NCI-H510A (cell line): ENCODE measurements at regions not wholly inside any gene's neighbourhood (a gene's known extent, or its start where the extent isn't known, plus 50 kb on each side); places are given as distances from the start of the nearest gene placed in this dataset.
A peak's percentile ranks its signal among the peaks of the same experiment; 100 is the strongest.
"Not testable (repeated sequence)": the region's sequence is repeated elsewhere in the genome, so short reads cannot be mapped to it uniquely, and the experiment has no call there.

Experiments
- DNase-seq: peaks from one replicate; lab custom pipeline; 2025; lab: John Stamatoyannopoulos, UW

GRCh38 chr18:26650310-26651268, 102.2 kb upstream of the KCTD1 start:
- DNase-seq, result no peak

DNA sequence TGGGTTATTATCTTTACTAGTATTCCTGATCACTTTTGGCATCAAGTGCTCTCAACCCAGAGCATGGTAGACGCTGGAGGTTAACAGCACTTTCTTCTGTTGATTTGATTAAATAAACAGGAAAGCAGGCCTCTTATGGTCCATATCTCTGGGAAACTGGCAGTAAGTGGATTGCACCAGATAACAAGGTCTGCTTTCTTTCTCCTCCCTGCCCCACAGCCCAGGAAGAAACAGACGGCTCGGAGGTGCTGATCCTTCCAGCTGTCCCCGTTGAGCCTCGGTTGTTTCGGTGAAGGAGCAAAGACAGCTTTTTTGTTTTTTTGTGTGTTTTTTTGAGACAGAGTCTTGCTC, 100.8 kb upstream of the KCTD1 start:
- peak; percentile 22 for DNase-seq

- no peak for DNase-seq
These were observed 100.3 kb upstream of the KCTD1 start for GRCh38 chr18:26648509-26649192.

DNA sequence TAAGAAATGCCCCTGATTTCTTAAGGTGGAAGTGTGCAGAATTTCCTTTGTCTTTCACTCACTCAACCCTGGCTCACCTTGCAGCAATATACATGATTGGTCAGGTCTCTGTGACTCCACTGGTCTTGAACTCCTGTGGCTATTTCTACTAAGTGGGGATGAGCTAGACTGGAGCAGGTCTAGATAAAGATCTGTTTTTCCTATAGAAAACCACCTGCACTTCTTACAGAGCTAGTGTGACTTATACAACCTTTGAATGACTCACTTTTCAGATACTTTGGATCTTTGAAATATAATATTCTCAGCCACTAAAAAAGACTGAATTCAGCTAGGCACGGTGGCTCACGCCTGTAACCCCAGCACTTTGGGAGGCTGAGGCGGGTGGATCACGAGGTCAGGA, 98.5 kb upstream of the KCTD1 start:
- DNase-seq, result no peak

DNA sequence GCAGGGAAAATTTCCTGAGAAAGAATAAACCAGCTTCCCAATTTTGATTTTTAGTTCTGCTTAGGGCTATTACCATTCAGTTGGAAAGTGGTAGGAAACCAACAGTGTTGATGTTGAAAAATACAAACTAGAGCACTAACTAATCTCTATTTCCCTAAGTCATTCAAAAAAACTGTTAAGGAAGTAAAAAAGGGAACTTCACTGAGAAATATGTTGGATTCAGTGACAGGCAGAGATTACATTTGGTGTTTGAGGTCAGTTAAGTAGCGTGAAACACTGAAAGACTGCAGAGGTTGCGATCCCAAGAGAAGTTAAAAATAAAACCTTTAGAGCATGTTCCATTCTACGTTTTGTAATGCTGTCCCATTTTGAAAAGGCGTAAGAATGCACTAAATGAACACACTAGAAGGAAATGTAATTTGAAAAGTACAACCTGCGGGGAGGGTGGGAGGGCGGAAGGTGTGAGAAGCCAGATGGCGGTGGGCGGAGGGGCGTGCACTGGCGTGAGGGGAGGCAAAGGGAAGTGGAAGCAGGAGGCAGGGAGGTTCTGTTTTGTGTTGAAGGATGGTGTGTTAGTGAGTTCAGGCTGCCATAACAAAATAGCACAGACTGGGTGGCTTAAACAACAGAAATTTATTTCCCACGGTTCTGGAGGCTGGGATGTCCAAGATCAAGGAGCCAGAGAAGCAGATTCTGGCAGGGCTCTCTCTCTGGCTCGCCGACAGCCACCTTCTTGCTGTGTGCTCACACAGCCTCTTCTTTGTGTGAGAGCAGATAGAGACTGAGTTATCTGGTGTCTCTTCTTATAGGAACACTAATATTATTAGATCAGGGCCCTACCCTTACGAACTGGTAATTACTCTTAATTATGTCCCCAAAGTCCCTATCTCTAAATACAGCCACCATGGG, 94.3 kb upstream of the KCTD1 start:
- no peak for DNase-seq

DNA sequence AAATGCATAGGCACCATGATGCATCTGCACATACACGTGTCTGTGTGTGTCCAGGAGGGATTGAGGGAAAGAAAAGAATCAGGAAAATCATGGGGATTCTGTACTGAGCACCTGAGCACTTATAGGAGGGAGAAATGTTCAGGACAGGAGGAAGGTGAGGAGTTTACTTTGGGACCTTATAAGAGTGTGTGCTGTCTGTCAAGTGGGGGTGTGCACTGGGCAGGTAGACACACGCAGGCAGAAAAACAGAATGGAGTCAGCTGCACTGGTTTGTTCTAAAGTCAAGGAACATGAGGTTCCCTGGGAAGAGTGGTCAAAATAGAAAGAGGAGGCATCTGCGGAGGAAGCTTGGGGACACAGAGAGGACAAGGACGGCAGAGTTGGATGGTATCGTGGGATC, 92.2 kb upstream of the KCTD1 start:
- DNase-seq, result no peak

- no peak for DNase-seq
These were observed 90.8 kb upstream of the KCTD1 start for GRCh38 chr18:26639149-26639548.

DNA sequence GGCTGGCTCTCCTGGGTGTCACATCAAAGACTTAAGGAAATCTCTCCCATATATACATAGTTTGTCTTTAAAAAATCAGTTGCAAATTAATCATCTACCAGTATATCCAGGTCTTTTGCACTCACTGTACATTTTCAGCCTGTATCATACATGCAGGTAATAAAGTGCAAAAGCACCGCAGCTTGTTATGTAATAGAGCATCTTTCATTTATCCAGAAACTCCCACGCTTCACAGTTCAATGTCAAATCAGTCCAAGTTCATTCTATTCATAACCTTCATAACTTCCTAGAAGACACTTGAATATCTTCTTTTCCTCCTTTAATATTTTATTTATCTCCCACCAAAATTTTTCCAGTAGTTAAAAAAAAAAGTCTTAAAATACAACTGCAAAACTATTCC, 89.6 kb upstream of the KCTD1 start:
- no peak for DNase-seq

- DNase-seq, result no peak
These were observed 89.0 kb upstream of the KCTD1 start for GRCh38 chr18:26637324-26637723.

DNA sequence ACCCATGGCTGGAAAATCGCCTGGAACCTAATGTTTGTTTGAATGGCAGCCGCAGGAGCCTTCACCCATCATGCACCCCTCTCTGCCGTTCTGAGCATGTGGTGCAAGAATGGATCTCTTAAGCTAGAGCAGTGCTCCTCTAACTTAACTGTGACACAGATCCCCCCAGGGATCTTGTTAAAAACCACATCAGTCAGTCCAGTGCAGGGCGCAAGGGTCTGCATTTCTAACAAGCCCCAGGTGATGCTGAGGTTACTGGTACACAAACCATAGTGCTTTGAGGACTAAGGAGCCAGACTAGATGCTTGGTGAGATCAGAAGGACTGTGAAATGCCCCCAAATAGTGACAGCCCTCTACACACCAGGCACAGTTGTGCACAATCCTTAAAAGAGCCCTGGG, 87.1 kb upstream of the KCTD1 start:
- no peak for DNase-seq

GRCh38 chr18:26634631-26635030, 86.3 kb upstream of the KCTD1 start:
- no peak for DNase-seq

DNA sequence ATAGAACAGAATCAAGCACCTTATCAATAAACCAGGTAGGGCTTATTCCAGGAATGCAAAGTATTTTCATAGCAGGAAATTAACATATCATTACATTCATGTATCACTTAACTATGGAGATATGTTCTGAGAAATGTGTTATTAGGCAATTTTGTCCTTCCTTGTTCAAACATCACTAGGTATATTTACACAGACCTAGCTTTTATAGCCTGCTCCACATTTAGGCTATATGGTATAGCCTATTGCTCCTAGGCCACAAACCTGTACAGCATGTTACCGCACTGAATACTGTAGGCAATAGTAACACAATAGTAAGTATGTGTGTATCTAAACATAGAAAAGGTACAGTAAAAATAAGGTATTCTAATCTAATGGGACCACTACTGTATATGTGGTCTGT, 82.8 kb upstream of the KCTD1 start:
- no peak for DNase-seq

GRCh38 chr18:26630596-26630995, 82.2 kb upstream of the KCTD1 start:
- no peak for DNase-seq

- DNase-seq, result no peak
These were observed 79.7 kb upstream of the KCTD1 start for GRCh38 chr18:26628017-26628416.

GRCh38 chr18:26624443-26624842, 76.1 kb upstream of the KCTD1 start:
- no peak for DNase-seq

- not testable (repeated sequence) for DNase-seq
These were observed 75.0 kb upstream of the KCTD1 start for GRCh38 chr18:26623314-26623713.

- DNase-seq, result no peak
These were observed 73.0 kb upstream of the KCTD1 start for GRCh38 chr18:26621161-26622026.

GRCh38 chr18:26619350-26619749, 71.0 kb upstream of the KCTD1 start:
- no peak for DNase-seq

DNA sequence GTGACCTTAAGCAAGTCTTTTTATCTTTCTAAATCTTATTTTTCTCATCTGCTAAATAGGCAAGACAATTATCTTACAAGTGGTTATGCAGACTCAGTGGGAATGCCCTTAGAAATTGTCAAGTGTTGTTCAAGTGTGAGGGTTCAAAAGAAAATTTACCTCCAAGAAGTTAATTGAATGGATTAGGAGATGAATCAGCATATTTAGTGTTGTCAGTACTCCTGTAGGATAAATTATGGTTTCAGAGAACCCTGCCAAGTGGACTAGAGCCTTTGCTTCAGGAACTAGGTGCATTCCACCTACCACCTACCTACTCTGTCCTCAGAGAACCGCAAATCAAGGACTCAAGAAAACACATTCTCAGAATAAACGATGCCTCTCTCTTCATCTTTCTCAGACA, 69.8 kb upstream of the KCTD1 start:
- DNase-seq, result no peak

DNA sequence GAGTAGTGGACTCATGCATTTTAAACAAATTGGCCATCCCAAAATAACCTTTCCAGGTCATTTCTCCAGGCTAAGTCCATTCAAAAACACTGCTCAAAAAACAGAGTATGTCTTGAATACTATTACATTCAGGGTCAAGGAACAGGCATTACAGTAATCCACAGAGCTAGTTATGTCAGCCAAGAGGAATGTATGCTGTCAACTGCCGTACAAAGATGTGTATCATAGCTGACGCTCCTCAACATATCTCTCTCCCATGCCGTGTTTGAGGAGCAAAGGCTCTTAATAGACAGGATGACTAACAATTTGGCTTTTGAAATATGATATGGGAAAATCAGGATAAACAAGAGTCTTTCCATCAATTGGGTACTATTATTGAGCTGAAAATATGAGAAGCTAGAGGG, 68.8 kb upstream of the KCTD1 start:
- DNase-seq, result no peak

DNA sequence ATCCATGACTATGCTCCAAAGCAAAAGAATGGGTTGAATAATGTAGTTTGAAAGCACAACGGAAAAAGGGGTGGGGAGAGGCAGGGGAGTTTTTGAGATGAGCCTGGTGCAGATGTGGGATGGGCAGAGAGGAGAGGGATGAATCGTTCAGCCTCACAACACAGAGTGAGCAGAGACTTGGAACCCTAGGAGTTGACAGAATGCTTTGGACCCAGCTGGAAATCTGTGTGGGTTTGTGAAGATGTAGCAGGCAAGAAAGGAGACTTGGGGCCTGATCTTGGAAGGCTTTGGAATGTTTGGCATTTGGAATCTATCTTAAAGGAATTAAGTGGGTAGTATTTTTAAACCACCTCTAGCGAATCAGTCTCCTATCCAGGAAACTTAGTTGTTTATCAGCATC, 66.0 kb upstream of the KCTD1 start:
- DNase-seq, result no peak
